ENCODE measurements at regions not wholly inside any gene's neighbourhood (a gene's known extent, or its start where the extent isn't known, plus 50 kb on each side); places are given as distances from the start of the nearest gene placed in this dataset.

- no peak for TF ChIP-seq CTCF (IDR thresholded peaks at IDR 0.05)
- DNase-seq (ENCODE audit: low spot score) (no peak), ATAC-seq (ENCODE audit: low FRiP score) (no peak)
These were observed 101.2 kb upstream of the KIT start for GRCh38 chr4:54556587-54556986.

GRCh38 chr4:54558889-54559677 is 98.7 kb upstream of the KIT start:
- DNase-seq (ENCODE audit: low spot score) (no peak), ATAC-seq (ENCODE audit: low FRiP score) (no peak)
- TF ChIP-seq CTCF (IDR thresholded peaks at IDR 0.05) = no peak

GRCh38 chr4:54560513-54560912 is 97.2 kb upstream of the KIT start:
- ATAC-seq (ENCODE audit: low FRiP score) (no peak), DNase-seq (ENCODE audit: low spot score) (no peak)
- TF ChIP-seq CTCF (IDR thresholded peaks at IDR 0.05) = no peak

GRCh38 chr4:54561940-54562339 is 95.8 kb upstream of the KIT start:
- no peak for DNase-seq (ENCODE audit: low spot score)
- ATAC-seq (ENCODE audit: low FRiP score) = no peak
- no peak for TF ChIP-seq CTCF (IDR thresholded peaks at IDR 0.05)

- ATAC-seq (ENCODE audit: low FRiP score) (no peak), DNase-seq (ENCODE audit: low spot score) (no peak)
- no peak for TF ChIP-seq CTCF (IDR thresholded peaks at IDR 0.05)
These were observed 91.1 kb upstream of the KIT start for GRCh38 chr4:54566608-54567007.

- no peak for TF ChIP-seq CTCF (IDR thresholded peaks at IDR 0.05)
- DNase-seq (ENCODE audit: low spot score) = no peak
- ATAC-seq (ENCODE audit: low FRiP score) = no peak
These were observed 90.4 kb upstream of the KIT start for GRCh38 chr4:54567327-54567726.

GRCh38 chr4:54568184-54568583 is 89.6 kb upstream of the KIT start:
- TF ChIP-seq CTCF (IDR thresholded peaks at IDR 0.05) = no peak
- no peak for ATAC-seq (ENCODE audit: low FRiP score)
- no peak for DNase-seq (ENCODE audit: low spot score)
